SH-SY5Y (cell line): ENCODE measurements at regions not wholly inside any gene's neighbourhood (a gene's known extent, or its start where the extent isn't known, plus 50 kb on each side); places are given as distances from the start of the nearest gene placed in this dataset.

Source experiments
- GATA2 ChIP-seq: IDR thresholded peaks from 2 replicates; pipeline ENCODE4 v1.6.1; 2011; ENCODE audit warnings: mild to moderate bottlenecking, low read depth, low read length
- GATA3 ChIP-seq: IDR thresholded peaks from 2 replicates; pipeline ENCODE4 v1.6.1; 2011; ENCODE audit warnings: low read depth, mild to moderate bottlenecking, low read length, moderate library complexity

DNA sequence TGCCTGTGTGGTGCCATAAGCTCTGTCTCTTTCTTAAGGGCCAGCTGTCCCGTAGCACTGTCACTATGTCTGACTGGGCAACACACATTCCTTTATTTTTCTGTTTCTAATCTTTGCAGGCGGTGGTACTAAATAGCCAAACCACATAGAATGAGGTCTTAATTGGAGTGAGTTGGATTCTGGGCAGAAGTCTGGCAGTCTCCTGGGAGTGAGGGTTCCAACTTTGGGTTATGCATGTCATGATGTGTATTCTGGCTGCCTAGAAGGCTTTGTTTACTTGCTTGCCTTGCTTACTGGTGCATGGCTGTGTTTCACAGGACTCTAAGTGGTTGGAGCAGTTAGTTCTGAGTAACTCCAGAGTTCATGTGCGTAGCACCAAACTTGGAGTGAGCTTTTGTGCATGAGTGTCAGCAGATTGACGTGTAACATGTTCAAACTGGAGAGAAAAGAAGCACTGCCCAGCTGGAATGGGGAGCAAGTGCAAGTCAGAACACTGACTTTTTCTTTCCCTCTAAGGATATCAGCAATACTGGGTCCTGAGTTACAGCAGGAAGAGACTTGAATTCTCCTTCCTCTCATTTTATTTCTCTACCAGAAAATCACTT, 185.8 kb downstream of the PCSK1 start:
- TF ChIP-seq GATA3 (no peak), GATA2 (no peak)

DNA sequence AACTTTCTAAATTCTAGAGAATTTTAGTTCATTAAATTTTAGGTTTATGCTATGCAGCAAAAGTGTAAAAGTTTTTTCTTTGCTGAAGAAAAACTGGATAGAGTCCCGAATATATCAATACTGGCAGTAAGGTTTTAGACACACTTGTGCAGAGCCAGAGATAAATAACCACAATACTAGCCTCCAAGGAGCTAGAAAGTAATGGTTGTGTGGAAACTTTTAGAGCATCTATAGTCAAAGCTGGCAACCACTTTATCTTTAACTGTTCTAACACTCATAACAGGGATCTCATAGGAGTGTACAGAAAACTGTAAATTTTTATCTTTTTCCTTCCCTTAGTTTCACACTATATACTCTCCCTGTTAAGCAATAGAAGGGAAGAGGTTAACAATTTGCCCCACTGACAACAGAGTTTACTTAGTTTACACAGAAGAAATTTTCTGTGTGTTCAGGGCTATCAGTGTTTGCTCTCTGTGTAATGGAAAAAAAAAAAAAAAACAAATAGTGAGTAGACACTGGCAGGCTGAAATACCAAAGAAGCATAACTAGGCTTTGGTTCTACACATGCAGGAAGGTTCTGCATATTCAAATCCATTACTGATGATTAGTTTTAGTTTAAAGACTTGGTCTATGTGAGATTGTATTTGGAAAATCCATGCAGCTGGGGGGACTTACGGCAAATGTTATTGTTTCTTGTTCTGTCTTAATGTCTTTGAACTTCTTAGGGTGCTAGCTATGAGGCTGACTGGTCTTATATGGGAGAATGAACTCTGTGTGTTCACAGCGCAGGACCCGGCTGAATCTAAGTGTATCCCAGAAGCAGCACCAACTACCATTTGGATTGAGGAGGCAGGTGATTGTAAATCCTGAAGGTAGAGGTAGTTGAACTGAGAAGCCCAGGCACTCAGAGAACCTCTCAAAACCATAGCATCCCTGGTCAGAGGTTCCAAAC, 187.6 kb downstream of the PCSK1 start:
- TF ChIP-seq GATA3 (no peak), GATA2 (no peak)

DNA sequence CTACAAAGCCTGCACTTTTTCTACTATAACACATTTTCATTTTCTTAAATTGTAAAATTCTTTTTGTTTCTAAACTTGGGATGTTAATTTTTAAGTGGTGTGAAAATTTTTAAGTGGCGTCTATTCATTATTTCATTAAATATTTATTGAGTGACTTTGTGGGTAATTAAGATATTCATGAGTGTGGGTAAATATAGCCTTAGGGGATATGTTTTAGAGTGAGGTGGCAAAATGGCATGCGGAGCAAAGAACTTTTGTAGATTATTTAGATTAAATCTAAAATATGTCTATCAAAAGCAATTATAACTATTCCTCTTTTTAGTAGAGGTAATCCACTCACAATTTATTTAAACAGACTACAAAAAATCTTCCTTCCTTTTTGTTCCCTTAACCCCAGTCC, 188.4 kb downstream of the PCSK1 start:
- TF ChIP-seq GATA2 (no peak), GATA3 (no peak)

DNA sequence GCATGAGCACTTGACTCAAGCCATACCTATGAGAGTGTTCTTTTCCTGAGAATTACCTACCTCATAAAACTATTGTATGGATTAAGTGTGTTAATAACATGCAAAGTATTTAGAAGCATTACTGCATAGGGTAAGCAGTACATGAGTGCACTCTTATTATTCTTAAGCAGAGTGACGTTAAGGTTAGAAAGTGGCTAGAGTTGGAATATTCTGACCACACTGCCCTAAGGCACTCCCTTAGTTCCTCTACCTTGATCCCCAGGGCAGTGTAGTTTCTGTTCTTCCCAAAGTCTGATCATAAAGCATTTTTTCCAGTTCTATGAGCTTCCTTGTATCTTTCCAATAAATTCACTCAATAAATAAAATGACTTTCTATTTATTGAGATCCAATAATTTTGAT, 189.2 kb downstream of the PCSK1 start:
- TF ChIP-seq GATA2, result no peak
- TF ChIP-seq GATA3, result no peak

DNA sequence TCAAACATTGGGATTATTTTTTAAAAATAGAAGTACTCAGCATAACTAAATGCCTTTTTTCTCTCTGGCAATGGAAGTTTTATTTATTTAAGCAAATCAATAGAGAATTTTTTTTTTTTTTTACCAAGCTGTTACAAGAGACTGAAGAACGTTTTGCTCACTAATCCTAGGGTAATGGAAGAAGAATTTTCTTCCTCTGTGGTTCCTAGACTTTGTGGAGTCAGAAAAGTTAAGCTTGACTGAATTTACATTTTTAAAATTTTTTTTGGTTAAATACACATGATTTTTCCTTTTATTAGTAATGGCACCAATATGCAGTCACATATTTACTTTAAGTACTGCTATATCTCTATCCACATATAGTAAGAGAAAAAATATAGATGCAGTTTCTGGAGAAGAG, 189.8 kb downstream of the PCSK1 start:
- TF ChIP-seq GATA3 (no peak), GATA2 (no peak)

DNA sequence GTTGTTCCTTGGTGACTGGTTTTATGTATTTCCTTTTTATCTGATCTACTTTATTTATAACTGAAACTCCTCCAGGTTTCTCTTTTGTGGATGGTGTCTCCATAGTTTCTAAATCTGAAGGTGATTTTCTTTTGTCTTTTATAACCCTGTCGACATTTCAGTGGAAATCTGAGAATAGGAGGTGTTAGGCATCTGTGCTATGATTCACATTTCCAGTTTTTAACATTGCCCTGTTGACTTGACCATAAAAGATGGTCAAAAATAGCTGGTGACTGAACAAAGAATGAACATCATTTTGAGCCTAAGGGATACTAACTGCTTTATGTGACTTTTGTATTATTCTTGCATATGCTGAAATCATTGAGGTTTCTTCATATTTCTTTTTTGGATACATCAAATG, 190.5 kb downstream of the PCSK1 start:
- TF ChIP-seq GATA2 (no peak), GATA3 (no peak)

DNA sequence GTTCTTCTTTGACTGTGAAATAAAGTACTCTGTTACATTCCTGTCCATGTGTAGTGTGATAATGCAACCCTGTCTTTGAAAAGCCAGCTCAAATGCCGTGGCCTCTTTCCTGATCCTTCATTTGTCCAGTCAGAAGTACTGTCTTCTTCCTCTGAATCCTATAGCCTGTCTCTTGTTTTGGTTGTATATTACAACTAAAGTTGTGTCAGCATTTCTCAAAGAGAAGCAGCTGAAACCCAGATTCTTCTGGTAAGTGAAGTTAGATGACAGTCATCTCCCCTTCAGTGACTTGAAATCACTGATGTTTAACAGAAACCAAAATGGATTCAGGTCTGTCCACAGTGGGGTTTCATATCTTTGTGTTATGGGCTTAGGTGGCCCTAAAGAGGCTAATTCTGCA, 196.2 kb downstream of the PCSK1 start:
- TF ChIP-seq GATA3, result no peak
- TF ChIP-seq GATA2, result no peak

DNA sequence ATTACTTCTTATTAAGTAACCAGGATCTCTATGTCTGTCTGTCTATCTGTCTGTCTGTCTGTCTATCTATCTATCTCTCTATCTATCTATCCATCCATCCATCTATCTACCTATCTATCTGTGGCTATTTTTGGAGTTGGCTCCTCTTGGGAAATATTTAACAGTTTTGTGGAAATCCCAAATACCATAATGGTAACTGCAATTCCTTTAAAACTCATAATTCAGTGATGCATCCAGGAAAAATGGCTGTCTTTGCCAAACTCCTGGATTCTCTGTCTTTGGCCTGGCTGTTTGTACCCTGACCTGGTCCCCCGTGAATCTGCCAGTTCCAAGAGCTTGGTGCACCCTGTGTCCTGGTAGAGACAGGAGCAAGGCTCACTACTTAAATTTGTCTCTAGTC, 197.0 kb downstream of the PCSK1 start:
- TF ChIP-seq GATA3, result no peak
- no peak for TF ChIP-seq GATA2

DNA sequence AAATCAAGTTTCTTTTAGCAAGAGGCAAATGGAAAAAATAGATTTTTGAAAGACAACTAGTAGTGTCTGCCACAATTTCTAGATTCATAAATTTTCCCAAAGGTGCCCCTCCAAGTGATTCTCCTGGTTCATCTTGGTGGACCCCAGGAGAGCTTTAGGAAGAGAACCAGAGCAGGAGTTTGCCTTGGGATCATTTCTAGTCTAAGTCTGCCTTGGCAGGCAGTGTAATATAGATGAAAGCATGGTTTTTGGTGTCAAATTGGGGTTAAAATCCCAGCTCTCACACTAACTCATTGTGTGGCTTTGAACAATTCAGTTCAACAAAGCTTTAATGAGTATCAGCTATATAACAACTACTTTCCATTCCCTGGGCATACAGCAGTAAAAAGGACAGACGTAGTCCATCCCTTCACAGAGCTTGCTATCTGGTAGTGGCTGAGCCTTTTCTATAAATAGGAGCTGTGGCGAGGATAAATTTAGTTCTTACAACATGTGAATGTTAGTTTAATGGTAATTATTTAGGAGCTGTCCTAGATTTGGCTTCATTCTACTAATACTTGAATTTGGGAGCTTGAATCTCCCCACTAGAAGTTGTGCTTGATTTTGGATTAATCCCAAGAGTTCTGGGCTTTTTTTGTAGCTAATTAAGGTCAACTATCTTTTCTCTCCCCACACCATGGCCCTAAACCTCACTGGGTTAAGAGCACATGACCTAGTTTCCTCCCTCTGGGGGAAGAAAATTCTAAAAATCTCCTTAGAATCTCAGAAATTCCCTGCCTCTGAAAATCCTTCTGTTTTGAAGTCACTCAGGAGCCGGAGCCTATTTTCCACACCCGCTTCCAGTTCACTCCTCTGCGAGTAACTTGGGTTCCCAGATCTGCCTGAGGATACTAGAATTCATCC, 197.8 kb downstream of the PCSK1 start:
- TF ChIP-seq GATA3 (no peak), GATA2 (no peak)

DNA sequence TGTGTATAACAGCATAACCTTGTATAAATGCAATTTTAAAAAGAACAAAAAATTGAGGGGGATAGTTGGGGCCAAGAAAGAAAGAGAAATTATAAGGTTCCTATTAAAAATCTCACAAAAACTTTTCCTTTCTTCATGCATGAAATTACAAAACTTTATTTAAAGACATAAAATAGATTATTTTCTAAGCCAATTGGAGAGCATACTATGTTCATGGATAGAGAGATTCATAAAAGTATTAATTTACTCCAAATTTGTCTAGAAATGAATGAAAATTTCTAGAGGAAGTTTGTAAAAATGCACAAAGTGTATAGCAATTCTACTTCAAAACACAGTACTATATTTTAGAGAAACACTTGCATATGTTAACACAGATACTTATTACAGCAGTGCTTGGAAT, 200.4 kb downstream of the PCSK1 start:
- TF ChIP-seq GATA2, result no peak
- TF ChIP-seq GATA3, result no peak

DNA sequence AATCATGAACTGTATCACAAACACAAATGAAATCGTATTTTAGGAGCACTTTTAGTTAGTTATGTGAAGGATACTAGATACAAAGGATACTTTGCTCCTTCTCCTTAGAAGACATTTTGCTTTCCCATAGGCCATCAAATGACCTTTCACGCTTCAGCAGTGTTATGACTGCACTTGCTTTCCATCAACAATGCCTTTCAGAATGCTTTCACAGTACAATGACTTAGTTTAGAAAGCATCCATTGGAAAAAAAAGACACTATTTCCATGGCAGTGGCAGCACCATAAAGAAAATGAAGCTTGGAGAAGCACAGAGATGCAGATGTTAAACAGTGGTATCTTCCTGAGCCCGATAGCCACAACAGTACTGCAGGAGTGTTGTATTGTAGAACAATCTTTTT, 203.9 kb downstream of the PCSK1 start:
- TF ChIP-seq GATA2 (no peak), GATA3 (no peak)

DNA sequence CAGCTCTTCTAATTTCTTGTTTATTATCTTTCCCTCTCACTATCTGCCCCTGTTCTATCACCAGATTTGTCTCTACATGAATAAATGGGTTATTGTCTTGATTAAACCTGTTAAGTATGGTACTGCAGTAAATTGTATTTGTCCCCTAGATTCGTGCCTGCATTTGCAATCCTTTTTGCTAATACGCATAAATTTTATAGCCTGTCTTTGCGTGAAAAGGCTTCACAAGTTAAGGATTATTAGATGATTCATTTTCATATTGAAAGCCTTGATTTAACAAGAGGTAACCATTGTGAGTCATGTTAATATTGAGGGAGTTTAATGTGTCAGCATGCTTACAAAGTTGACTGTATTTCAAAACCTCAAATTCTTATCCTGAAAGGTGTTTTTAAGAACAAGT, 204.6 kb downstream of the PCSK1 start:
- TF ChIP-seq GATA3 (no peak), GATA2 (no peak)

DNA sequence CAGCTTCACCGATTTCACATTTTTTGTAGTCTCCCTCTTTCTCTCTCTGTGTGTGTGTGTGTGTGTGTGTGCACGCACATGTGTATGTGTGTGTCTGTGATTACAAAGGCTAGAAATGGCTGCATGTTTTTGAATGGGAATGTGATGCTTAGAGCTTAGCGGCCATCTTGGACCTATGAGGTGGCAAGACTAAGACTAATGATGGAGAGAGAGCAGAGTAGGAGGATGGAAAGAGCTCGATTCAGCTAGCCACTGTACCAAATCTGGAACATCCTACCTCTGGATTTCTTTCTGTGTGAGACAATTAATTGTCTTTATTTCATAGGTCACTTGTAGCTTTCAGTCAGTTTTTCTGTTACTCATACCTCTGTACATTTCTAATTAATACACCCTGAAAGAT, 205.1 kb downstream of the PCSK1 start:
- TF ChIP-seq GATA3, result no peak

DNA sequence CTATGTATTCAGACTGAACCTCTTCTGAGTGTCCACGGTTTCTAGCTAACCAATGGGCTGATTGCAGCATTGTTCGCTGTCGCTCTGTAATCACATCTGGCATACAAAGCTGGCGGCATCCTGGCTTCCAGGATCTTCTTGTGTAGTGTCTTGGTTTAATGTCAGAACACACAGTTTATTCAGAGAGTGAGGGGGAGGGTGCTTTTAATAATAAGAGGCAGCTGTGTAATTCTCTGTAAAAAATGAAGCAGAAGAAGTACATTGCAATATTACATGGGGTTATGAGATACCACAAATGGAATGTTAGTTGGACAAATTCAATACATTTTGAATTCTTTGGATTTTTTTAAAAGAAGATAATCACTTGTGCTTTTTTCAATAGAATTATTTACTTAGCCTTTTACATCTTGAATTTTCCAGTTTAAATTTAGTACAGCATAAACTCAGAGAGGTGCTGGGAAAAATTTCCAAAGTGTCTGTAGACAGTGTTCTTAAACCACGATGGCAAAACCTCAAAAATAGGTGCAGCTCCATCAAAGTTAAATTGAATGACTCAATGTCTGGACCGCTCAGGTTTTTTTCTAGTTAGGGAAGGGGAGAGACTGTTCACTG, 206.0 kb downstream of the PCSK1 start:
- no peak for TF ChIP-seq GATA3
